ENCODE measurements at regions not wholly inside any gene's neighbourhood (a gene's known extent, or its start where the extent isn't known, plus 50 kb on each side); places are given as distances from the start of the nearest gene placed in this dataset.

GRCh38 chr7:20021066-20021465 lies 196.1 kb downstream of the MACC1 start:
- no peak overlapping the region for H3K9ac ChIP-seq (ENCODE audit: insufficient read depth, low read depth, low read length)
- H2AFZ ChIP-seq (ENCODE audit: low read length): no peak overlapping the region
- H3K4me3 ChIP-seq (replicated peaks in 1 of 3; ENCODE audit: insufficient read depth in 1 of 3, low read depth in 2 of 3, low read length in 3 of 3): no peak overlapping the region
- intact Hi-C loops (cut with micrococcal nuclease; ENCODE audit: unreplicated experiment): no loop called here
- no peak for FAIRE-seq
- no peaks in the 10 kb centered on the region for H3K4me1 ChIP-seq (ENCODE audit: insufficient read depth, low read length)
- no peaks in the 10 kb centered on the region for H3K27me3 ChIP-seq (ENCODE audit: control insufficient read depth in 1 of 2, insufficient read depth in 2 of 2, low read length in 2 of 2)
- ChIA-PET CTCF (ENCODE audit: low intra/inter-chr PET ratio, low total read pairs) (no interaction called here), POLR2A (no interaction called here)
- DNase-seq (ENCODE audit: low spot score): no peak
- TF ChIP-seq RFX5 (IDR thresholded peaks at IDR 0.05; ENCODE audit: low read depth, low read length): no peak
- no peak for TF ChIP-seq FOXC1 (CRISPR knock-in tag; IDR thresholded peaks at IDR 0.05; ENCODE audit: borderline replicate concordance)
- TF ChIP-seq ELF1 (CRISPR knock-in tag; IDR thresholded peaks at IDR 0.05): no peak
- TF ChIP-seq NFYC (CRISPR knock-in tag; IDR thresholded peaks at IDR 0.05): no peak
- TF ChIP-seq ZNF260 (CRISPR knock-in tag; IDR thresholded peaks at IDR 0.05; ENCODE audit: borderline replicate concordance, low read depth): no peak
- no peak for TF ChIP-seq MED8 (CRISPR knock-in tag; IDR thresholded peaks at IDR 0.05; ENCODE audit: insufficient replicate concordance)
- TF ChIP-seq ZNF775 (CRISPR knock-in tag; IDR thresholded peaks at IDR 0.05; ENCODE audit: borderline replicate concordance): no peak
- no peak for TF ChIP-seq MATR3 (CRISPR knock-in tag; IDR thresholded peaks at IDR 0.05)
- TF ChIP-seq ATF7-NPFF (CRISPR knock-in tag; IDR thresholded peaks at IDR 0.05; ENCODE audit: low read depth): no peak
- no peak for TF ChIP-seq MYC (CRISPR knock-in tag; IDR thresholded peaks at IDR 0.05; ENCODE audit: borderline replicate concordance)
- TF ChIP-seq U2AF2 (IDR thresholded peaks at IDR 0.05; ENCODE audit: low read depth, low read length): no peak
- TF ChIP-seq DBP (CRISPR knock-in tag; IDR thresholded peaks at IDR 0.05; ENCODE audit: not compliant biosample characterization): no peak
- TF ChIP-seq ZBTB8A (CRISPR knock-in tag; IDR thresholded peaks at IDR 0.05; ENCODE audit: borderline replicate concordance, low read depth): no peak
- TF ChIP-seq SRSF1 (optimal IDR thresholded peaks at IDR 0.05; ENCODE audit: low read depth, low read length): no peak
- H3K79me2 ChIP-seq (ENCODE audit: insufficient read depth, low read length): no peaks in the 10 kb centered on the region
- no peak for ATAC-seq
- in situ Hi-C loops (cut with HindIII; ENCODE audit: extremely low pct_ligation_motif_present, low pct_unique_long_range_greater_than_20kb): no loop called here
- no peak overlapping the region for H3K4me2 ChIP-seq (ENCODE audit: low read depth, low read length)
- H3K9me3 ChIP-seq (ENCODE audit: low read length): peaks cover 36% of the 10 kb centered on the region
- BruUV-seq (replicated peaks): no TSS peak
- H4K20me1 ChIP-seq (ENCODE audit: insufficient read depth, low read length): no peaks in the 10 kb centered on the region
- no peak overlapping the region for H3K27ac ChIP-seq (ENCODE audit: extremely low read length, insufficient read depth, low read length)
- no peaks in the 10 kb centered on the region for H3K36me3 ChIP-seq (replicated peaks in 1 of 2; ENCODE audit: control insufficient read depth in 1 of 2, insufficient read depth in 2 of 2, low read length in 2 of 2)

Measured in HepG2 (cell line).